ENCODE measurements at regions not wholly inside any gene's neighbourhood (a gene's known extent, or its start where the extent isn't known, plus 50 kb on each side); places are given as distances from the start of the nearest gene placed in this dataset.

GRCh38 chr16:64391063-64391600 is 730.7 kb downstream of the CDH11 start:
- TF ChIP-seq RAD21 (IDR thresholded peaks at IDR 0.05; ENCODE audit: low read depth): no peak
- TF ChIP-seq NFIC (IDR thresholded peaks at IDR 0.05): no peak
- no peak for TF ChIP-seq EP300 (IDR thresholded peaks at IDR 0.05; ENCODE audit: borderline replicate concordance)
- TF ChIP-seq MAX (IDR thresholded peaks at IDR 0.05): no peak

- TF ChIP-seq NFIC (IDR thresholded peaks at IDR 0.05) (no peak), CEBPB (IDR thresholded peaks at IDR 0.05) (no peak), MAX (IDR thresholded peaks at IDR 0.05) (no peak), TCF12 (IDR thresholded peaks at IDR 0.05; ENCODE audit: low read depth) (no peak), YY1 (IDR thresholded peaks at IDR 0.05; ENCODE audit: low read depth) (no peak), RAD21 (IDR thresholded peaks at IDR 0.05; ENCODE audit: low read depth) (no peak), REST (IDR thresholded peaks at IDR 0.05; ENCODE audit: low read depth) (no peak), EP300 (IDR thresholded peaks at IDR 0.05; ENCODE audit: borderline replicate concordance) (no peak), FOXM1 (IDR thresholded peaks at IDR 0.05; ENCODE audit: borderline replicate concordance, low read depth) (no peak), TAF1 (IDR thresholded peaks at IDR 0.05; ENCODE audit: low read depth) (no peak), ZBTB7A (IDR thresholded peaks at IDR 0.05; ENCODE audit: low read depth) (no peak), CREB1 (IDR thresholded peaks at IDR 0.05; ENCODE audit: low read depth) (no peak), USF1 (IDR thresholded peaks at IDR 0.05) (no peak), EGR1 (IDR thresholded peaks at IDR 0.05) (no peak), TEAD4 (IDR thresholded peaks at IDR 0.05) (no peak)
Measured at GRCh38 chr16:64390102-64390501, 731.8 kb downstream of the CDH11 start.

GRCh38 chr16:64384636-64385035 is 737.2 kb downstream of the CDH11 start:
- TF ChIP-seq TAF1 (IDR thresholded peaks at IDR 0.05; ENCODE audit: low read depth): no peak
- TF ChIP-seq EGR1 (IDR thresholded peaks at IDR 0.05): no peak
- no peak for TF ChIP-seq CEBPB (IDR thresholded peaks at IDR 0.05)
- TF ChIP-seq FOXM1 (IDR thresholded peaks at IDR 0.05; ENCODE audit: borderline replicate concordance, low read depth): no peak
- no peak for TF ChIP-seq MAX (IDR thresholded peaks at IDR 0.05)
- TF ChIP-seq RAD21 (IDR thresholded peaks at IDR 0.05; ENCODE audit: low read depth): no peak
- no peak for TF ChIP-seq CREB1 (IDR thresholded peaks at IDR 0.05; ENCODE audit: low read depth)
- no peak for TF ChIP-seq USF1 (IDR thresholded peaks at IDR 0.05)
- TF ChIP-seq ZBTB7A (IDR thresholded peaks at IDR 0.05; ENCODE audit: low read depth): no peak
- TF ChIP-seq REST (IDR thresholded peaks at IDR 0.05; ENCODE audit: low read depth): no peak
- no peak for TF ChIP-seq TEAD4 (IDR thresholded peaks at IDR 0.05)
- no peak for TF ChIP-seq TCF12 (IDR thresholded peaks at IDR 0.05; ENCODE audit: low read depth)
- TF ChIP-seq NFIC (IDR thresholded peaks at IDR 0.05): no peak

GRCh38 chr16:64381979-64382378 is 739.9 kb downstream of the CDH11 start:
- TF ChIP-seq TCF12 (IDR thresholded peaks at IDR 0.05; ENCODE audit: low read depth): no peak
- TF ChIP-seq EP300 (IDR thresholded peaks at IDR 0.05; ENCODE audit: borderline replicate concordance): no peak
- TF ChIP-seq CEBPB (IDR thresholded peaks at IDR 0.05): no peak
- no peak for TF ChIP-seq YY1 (IDR thresholded peaks at IDR 0.05; ENCODE audit: low read depth)
- TF ChIP-seq MAX (IDR thresholded peaks at IDR 0.05): no peak
- no peak for TF ChIP-seq EGR1 (IDR thresholded peaks at IDR 0.05)
- no peak for TF ChIP-seq FOXM1 (IDR thresholded peaks at IDR 0.05; ENCODE audit: borderline replicate concordance, low read depth)
- no peak for TF ChIP-seq ZBTB7A (IDR thresholded peaks at IDR 0.05; ENCODE audit: low read depth)
- no peak for TF ChIP-seq CREB1 (IDR thresholded peaks at IDR 0.05; ENCODE audit: low read depth)
- no peak for TF ChIP-seq NFIC (IDR thresholded peaks at IDR 0.05)
- no peak for TF ChIP-seq RAD21 (IDR thresholded peaks at IDR 0.05; ENCODE audit: low read depth)
- TF ChIP-seq REST (IDR thresholded peaks at IDR 0.05; ENCODE audit: low read depth): no peak
- no peak for TF ChIP-seq USF1 (IDR thresholded peaks at IDR 0.05)
- TF ChIP-seq TEAD4 (IDR thresholded peaks at IDR 0.05): no peak
- TF ChIP-seq TAF1 (IDR thresholded peaks at IDR 0.05; ENCODE audit: low read depth): no peak
